Spleen (tissue), 7 donors: ENCODE measurements at regions not wholly inside any gene's neighbourhood (a gene's known extent, or its start where the extent isn't known, plus 50 kb on each side); places are given as distances from the start of the nearest gene placed in this dataset.

Experiments
- POLR2AphosphoS5 ChIP-seq, 3 donors: sonication (generic); formaldehyde crosslinking; IDR thresholded peaks; one replicate each; pipeline ENCODE4 v1.5.1; 2017; ENCODE audit warnings: antibody characterized with exemption in 3 of 3
- TF ChIP-seq, protein P1 (sequence below), 11 experiments: fragments of 200-600 bp in 7 of 11; fragments of 450-650 bp in 4 of 11; sonication (generic) in 4 of 11; IDR thresholded peaks in 8 of 11; conservative IDR thresholded peaks in 3 of 11; 1 replicate in 7 of 11; 2 replicates in 4 of 11; pipeline versions ENCODE4 v1.4.0 to v1.8.0; 2016 to 2021; ENCODE audit warnings: antibody characterized with exemption in 11 of 11, inconsistent platforms in 4 of 11, mild to moderate bottlenecking in 1 of 11
- donor health status: DM: no; HTN: no; CAD: no; lungs with moderate emphysema.
- donor health status: DM: no; HTN: no; CAD: no.
- donor health status: DM: no; HTN: no; CAD: no.

DNA sequence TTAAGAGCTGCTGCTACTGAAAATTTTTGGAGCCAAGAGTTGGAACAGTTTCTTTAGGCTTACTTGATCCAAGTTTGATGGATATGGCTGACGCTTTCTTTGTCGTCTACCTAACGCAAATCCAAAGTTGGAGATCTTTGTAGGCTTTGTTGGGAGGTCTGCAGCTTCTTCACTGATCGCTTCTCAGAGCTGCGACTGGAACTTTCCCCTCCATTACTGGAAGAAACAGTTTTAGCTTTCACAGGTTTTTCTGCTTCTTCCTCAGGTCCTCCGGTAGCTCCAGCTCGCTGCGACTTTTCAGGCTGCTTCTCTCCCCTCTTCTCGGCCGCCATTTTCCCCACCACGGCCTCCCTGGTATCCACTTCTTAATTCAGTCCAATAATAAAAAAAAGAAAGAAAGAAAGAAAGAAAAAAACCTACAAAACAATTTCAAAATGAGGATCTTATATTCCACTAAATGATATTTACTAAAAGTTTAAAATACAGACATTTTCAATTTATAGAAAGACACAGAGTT is 178.1 kb upstream of the HMGA2 start:
- TF ChIP-seq, protein P1, sequence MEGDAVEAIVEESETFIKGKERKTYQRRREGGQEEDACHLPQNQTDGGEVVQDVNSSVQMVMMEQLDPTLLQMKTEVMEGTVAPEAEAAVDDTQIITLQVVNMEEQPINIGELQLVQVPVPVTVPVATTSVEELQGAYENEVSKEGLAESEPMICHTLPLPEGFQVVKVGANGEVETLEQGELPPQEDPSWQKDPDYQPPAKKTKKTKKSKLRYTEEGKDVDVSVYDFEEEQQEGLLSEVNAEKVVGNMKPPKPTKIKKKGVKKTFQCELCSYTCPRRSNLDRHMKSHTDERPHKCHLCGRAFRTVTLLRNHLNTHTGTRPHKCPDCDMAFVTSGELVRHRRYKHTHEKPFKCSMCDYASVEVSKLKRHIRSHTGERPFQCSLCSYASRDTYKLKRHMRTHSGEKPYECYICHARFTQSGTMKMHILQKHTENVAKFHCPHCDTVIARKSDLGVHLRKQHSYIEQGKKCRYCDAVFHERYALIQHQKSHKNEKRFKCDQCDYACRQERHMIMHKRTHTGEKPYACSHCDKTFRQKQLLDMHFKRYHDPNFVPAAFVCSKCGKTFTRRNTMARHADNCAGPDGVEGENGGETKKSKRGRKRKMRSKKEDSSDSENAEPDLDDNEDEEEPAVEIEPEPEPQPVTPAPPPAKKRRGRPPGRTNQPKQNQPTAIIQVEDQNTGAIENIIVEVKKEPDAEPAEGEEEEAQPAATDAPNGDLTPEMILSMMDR (IDR thresholded peaks at IDR 0.05 in 8 of 11, conservative IDR thresholded peaks at IDR 0.05 in 3 of 11), result no peak
- no peak for TF ChIP-seq POLR2AphosphoS5 (IDR thresholded peaks at IDR 0.05)
